DMS 273 (cell line): ENCODE measurements at regions not wholly inside any gene's neighbourhood (a gene's known extent, or its start where the extent isn't known, plus 50 kb on each side); places are given as distances from the start of the nearest gene placed in this dataset.

Experiments used
- DNase-seq: peaks from one replicate; lab custom pipeline; 2025; ENCODE audit not compliant: unreplicated experiment; lab: John Stamatoyannopoulos, UW

GRCh38 chr18:44119607-44120006, 561.1 kb upstream of the SETBP1 start:
- no peak for DNase-seq

DNA sequence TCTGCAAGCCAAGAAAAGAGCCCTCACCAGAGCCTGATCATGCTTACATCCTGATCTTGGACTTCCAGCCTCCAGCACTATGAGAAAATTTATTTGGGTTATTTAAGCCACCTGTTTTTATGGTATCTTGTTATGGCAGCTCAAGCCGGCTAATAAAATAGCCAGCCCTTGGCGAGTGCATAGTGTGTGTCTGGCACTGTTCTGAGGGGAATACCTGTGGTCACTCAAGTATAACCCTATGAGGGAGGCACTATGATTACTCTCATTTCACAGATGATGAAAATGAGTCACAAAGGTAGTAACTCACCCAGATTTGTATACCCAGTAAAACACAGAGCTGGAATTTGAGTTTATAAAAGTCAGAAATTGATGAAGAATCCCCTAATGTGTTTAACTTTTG, 556.9 kb upstream of the SETBP1 start:
- DNase-seq = no peak

DNA sequence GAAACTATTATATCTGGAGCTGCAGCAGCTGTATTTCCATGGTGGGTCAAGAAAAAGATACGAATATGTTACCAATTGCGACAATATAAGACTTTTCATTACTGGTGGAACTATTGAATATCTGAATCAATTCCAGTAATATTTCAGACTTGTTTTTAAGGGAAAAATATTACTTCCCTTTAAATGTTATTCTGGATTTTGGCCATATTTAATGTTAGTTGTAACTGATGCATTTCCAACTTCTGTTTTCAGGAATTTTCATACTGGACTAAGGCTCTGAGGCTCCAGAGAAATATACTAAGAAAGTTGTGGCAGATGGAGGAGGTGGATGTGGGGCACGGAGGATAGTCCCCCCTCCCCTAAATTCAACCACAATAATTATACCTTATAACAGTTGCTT, 555.2 kb upstream of the SETBP1 start:
- no peak for DNase-seq

GRCh38 chr18:44126598-44126997, 554.1 kb upstream of the SETBP1 start:
- no peak for DNase-seq

DNA sequence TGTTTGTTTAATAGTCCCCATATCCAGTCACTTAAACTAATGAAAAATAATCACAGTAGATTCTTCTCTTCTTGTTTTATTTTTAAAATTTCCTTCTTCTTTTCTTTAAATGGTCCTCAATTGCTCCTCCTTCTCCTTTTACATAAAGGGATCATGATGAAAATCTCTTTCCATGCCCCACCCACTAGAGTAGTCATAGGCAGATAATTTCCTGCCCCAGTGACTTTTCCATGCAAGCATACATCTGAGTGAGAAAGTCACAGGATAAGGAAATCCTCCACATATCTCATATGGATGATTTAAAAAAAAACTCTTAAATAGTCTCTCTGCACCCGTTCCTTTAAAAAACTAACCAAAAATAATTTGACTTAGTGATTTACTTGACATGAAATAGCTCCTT, 552.3 kb upstream of the SETBP1 start:
- DNase-seq = no peak

- peak; percentile 75 for DNase-seq
Observed at GRCh38 chr18:44130376-44130942, 550.2 kb upstream of the SETBP1 start.

DNA sequence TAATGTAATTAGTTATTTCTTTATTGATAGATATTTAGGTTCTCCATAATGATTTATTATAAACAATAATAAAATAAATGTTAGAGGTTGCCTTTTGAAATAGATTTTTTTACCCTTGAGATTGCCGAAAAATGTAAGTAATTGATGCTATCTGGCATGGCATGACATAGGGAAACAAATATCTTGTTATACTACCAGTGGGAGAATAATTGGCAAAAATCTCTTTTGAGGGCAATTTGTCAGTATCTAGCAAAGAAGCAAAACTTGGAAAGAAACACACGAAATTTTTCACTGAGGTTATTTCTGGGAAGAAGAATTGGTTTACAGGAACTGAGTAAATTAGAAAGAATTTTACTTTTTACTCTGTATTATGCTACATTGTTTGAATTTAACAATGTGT, 547.2 kb upstream of the SETBP1 start:
- DNase-seq = no peak

DNA sequence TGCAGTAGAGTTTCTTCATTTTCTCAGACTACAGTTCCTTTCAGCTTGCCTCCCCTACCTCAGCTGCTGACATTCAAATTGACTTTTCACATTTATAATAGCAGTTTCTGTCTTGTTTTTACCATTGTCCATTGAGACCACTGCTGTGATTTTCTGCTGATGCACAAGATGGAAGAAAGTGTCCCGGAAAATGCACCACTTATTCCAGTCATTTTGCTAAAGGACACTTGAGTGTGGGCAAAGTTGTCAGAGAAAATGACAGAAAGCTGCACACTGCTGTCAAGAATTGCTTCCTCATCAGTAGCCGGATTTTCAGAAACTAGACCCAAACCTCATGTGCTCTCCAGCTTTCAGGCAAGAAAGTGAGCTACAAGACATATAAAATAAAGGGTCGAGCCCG, 546.2 kb upstream of the SETBP1 start:
- DNase-seq = no peak

- DNase-seq = no peak
Observed at GRCh38 chr18:44135741-44136140, 544.9 kb upstream of the SETBP1 start.

DNA sequence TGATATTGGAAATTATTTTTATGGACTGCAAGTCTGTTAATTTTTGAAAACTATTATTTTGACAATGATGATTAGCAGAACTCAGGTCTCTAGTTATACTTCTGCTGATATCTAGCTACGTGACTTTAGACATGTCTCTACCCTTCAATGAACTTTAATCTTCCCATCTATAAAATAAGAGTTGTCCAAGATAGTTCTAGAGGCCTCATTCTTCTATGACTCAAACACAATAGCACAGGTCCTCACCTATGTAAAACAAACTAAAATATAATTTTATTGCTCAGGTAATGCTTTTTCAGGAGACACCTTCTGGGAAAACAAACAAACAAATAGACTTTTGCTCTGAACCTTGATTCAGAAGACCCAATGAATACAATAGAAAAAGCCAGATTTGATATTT, 544.4 kb upstream of the SETBP1 start:
- DNase-seq = no peak

DNA sequence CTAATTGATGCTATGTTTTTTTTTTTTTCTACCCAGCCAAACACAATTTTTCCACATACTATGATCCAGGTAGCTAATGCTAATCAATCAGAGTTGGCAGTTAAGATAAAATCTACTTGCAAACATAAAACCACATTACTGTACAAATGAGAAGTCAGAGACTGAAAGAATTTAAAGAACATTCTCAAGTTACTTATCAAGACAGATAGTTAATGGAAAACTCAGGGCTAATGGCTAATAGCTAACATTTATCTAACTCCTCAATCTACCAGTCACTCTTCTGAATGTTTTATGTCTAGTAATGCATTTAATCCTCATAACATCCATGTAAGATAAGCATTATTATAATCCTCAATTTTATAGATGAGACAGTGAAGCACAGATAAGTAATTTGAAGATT, 537.6 kb upstream of the SETBP1 start:
- no peak for DNase-seq

GRCh38 chr18:44149706-44150105, 531.0 kb upstream of the SETBP1 start:
- no peak for DNase-seq

GRCh38 chr18:44153981-44154380, 526.7 kb upstream of the SETBP1 start:
- no peak for DNase-seq

DNA sequence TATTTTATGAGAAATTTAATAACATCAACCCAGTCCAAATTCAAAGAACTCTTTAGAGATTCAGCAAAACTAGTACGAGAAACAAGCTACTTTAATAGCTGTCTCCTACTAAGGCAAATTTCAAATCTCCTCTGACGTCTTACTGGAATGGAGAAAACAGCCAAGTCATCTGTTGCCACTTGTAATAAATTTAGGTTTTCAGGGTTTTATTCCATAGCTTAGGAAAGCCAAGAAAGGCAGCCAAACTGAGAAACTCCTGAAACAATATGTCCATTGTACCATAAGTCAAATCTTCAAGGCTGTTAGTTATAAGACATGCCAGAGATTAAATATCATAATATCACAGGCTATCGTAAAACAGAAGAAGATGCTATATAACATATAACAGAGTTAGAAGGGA, 524.6 kb upstream of the SETBP1 start:
- DNase-seq = no peak

- no peak for DNase-seq
Observed at GRCh38 chr18:44156776-44157335, 523.8 kb upstream of the SETBP1 start.

DNA sequence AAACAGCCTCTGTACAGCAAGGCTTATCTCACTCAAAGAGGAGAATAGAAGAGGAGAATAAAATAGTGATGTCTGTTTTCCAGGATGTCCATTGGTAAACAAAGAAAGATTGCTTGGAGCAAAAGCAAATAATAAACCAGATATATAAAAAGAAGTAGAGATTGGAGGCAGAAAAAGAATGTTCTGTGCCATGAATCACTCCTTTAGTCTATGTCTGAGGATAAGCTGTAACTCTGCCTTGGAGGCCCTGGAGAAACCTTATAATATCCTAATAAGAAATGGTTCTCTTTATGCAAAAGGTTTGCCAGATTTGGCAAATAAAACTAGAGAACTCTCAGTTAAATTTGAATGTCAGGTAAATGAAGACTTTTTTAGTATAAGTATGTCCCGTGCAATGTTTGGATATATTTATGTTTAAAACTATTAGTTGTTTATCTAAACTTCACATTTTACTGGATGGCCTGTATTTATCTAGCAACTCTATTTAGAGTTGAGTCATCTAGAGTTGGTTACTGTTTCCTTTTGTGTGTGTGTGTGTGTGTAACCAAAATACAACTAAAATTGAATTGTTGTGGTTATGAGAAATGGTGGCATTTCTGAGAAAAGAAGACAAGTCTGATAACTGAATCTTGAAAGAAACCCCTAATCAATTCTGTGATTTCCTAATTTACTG, 510.3 kb upstream of the SETBP1 start:
- no peak for DNase-seq

DNA sequence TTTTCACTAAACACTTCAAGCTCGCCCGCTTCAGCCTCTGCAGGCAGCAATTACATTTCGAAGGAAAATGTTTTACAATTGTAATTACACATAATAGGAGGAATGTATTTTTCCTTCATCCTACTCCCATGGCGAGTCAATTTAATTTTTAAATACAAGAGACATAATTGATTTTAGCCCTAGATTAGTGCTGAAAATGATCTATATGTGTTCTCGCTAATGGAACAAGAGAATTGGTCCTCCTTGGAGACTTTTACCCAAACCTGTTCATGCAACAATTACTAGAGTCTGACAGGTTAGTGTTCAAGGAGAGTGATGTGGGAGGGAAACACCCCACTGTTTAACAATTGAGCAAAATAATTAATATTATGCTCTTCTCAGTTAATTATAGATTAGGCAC, 509.4 kb upstream of the SETBP1 start:
- no peak for DNase-seq

- no peak for DNase-seq
Observed at GRCh38 chr18:44175891-44176290, 504.8 kb upstream of the SETBP1 start.

GRCh38 chr18:44178476-44178875, 502.2 kb upstream of the SETBP1 start:
- DNase-seq = no peak

GRCh38 chr18:44179693-44180092, 501.0 kb upstream of the SETBP1 start:
- DNase-seq = no peak

- no peak for DNase-seq
Observed at GRCh38 chr18:44180683-44181082, 500.0 kb upstream of the SETBP1 start.

- DNase-seq = no peak
Observed at GRCh38 chr18:44181951-44182747, 498.5 kb upstream of the SETBP1 start.
